Hypothalamus (tissue), 51 donors: ENCODE measurements at regions not wholly inside any gene's neighbourhood (a gene's known extent, or its start where the extent isn't known, plus 50 kb on each side); places are given as distances from the start of the nearest gene placed in this dataset.

Experiments
- DNase-seq, 51 donors: peaks; one replicate each; lab custom pipeline; 2025; lab: John Stamatoyannopoulos, UW

GRCh38 chr9:96022445-96023051 is 147.1 kb downstream of the ERCC6L2 start:
- peak in 24 of 51 donors; percentile 13 to 51 (median 36) for DNase-seq

- peak in 33 of 51 donors; percentile 18 to 85 (median 53) for DNase-seq
Observed at GRCh38 chr9:96021551-96022444, 146.3 kb downstream of the ERCC6L2 start.

- peak in 21 of 51 donors; percentile 7 to 63 (median 34) for DNase-seq
Observed at GRCh38 chr9:96020792-96021550, 145.5 kb downstream of the ERCC6L2 start.

- DNase-seq = no peak
Observed at GRCh38 chr9:96020300-96020791, 144.9 kb downstream of the ERCC6L2 start.
